GM23338 (cell line): ENCODE measurements at regions not wholly inside any gene's neighbourhood (a gene's known extent, or its start where the extent isn't known, plus 50 kb on each side); places are given as distances from the start of the nearest gene placed in this dataset.
"Not testable (repeated sequence)": the region's sequence is repeated elsewhere in the genome, so short reads cannot be mapped to it uniquely, and the experiment has no call there.

ENCODE experiments used
- ATAC-seq: fragments of 200-7000 bp; cut with Tn5 transposase; 3 replicates; pipeline ENCODE4 v1.9.1; 2020
- DNase-seq: peaks from one replicate; pipeline ENCODE4 v3.0.0-alpha.2; 2015; ENCODE audit warnings: low spot score
- H2AFZ ChIP-seq: fragments of 200-600 bp; sonication (generic); 2 replicates; pipeline ENCODE4 v1.8.0; 2016; ENCODE audit warnings: antibody characterized with exemption, mild to moderate bottlenecking, moderate library complexity
- H3F3A ChIP-seq: fragments of 200-600 bp; sonication (generic); replicated peaks from 2 replicates; pipeline ENCODE4 v1.8.0; 2017; ENCODE audit warnings: antibody characterized with exemption, mixed run types, low read depth
- H3K27ac ChIP-seq: fragments of 200-600 bp; sonication (generic); 2 replicates; pipeline ENCODE4 v1.6.1; 2016; ENCODE audit warnings: low read depth
- H3K27me3 ChIP-seq: fragments of 200-600 bp; sonication (generic); 2 replicates; pipeline ENCODE4 v1.8.0; 2016; ENCODE audit warnings: mild to moderate bottlenecking, mixed run types, moderate library complexity; ENCODE audit not compliant: insufficient read depth
- H3K36me3 ChIP-seq: fragments of 200-600 bp; sonication (generic); 2 replicates; pipeline ENCODE4 v1.8.0; 2016; ENCODE audit warnings: mild to moderate bottlenecking; ENCODE audit not compliant: insufficient read depth
- H3K4me1 ChIP-seq: fragments of 200-600 bp; sonication (generic); 2 replicates; pipeline ENCODE4 v1.8.0; 2016; ENCODE audit warnings: mild to moderate bottlenecking, moderate library complexity; ENCODE audit not compliant: insufficient read depth
- H3K4me2 ChIP-seq: fragments of 200-600 bp; sonication (generic); 2 replicates; pipeline ENCODE4 v1.7.1; 2017; ENCODE audit warnings: mixed run types
- H3K4me3 ChIP-seq: fragments of 200-600 bp; sonication (generic); 2 replicates; pipeline ENCODE4 v1.6.1; 2016; ENCODE audit warnings: mixed run types
- H3K79me2 ChIP-seq: fragments of 200-600 bp; sonication (generic); replicated peaks from 2 replicates; pipeline ENCODE4 v1.8.0; 2017; ENCODE audit warnings: mild to moderate bottlenecking; ENCODE audit not compliant: insufficient read depth
- H3K9me2 ChIP-seq: fragments of 200-600 bp; sonication (generic); 2 replicates; pipeline ENCODE4 v1.8.0; 2017; ENCODE audit not compliant: insufficient read depth
- H4K20me1 ChIP-seq: fragments of 200-600 bp; sonication (generic); replicated peaks from 2 replicates; pipeline ENCODE4 v1.8.0; 2017; ENCODE audit warnings: mild to moderate bottlenecking; ENCODE audit not compliant: insufficient read depth
- H3K27ac Mint-ChIP-seq: 2 replicates; pipeline ENCODE4 v1.8.0; 2020; ENCODE audit warnings: inconsistent platforms, mild to moderate bottlenecking, moderate library complexity, mixed read lengths
- H3K27me3 Mint-ChIP-seq: 3 replicates; pipeline ENCODE4 v1.8.0; 2022; ENCODE audit warnings: low read depth, mild to moderate bottlenecking, moderate library complexity, mixed read lengths, inconsistent platforms; ENCODE audit not compliant: insufficient read depth, poor library complexity
- H3K36me3 Mint-ChIP-seq: 3 replicates; pipeline ENCODE4 v1.8.0; 2021; ENCODE audit warnings: low read depth, mild to moderate bottlenecking, inconsistent platforms, moderate library complexity, mixed read lengths
- H3K4me1 Mint-ChIP-seq: 3 replicates; pipeline ENCODE4 v1.8.0; 2020; ENCODE audit warnings: mild to moderate bottlenecking, inconsistent platforms, mixed read lengths
- H3K4me3 Mint-ChIP-seq: 3 replicates; pipeline ENCODE4 v1.8.0; 2021; ENCODE audit warnings: moderate library complexity, mild to moderate bottlenecking, inconsistent platforms, mixed read lengths
- H3K9me3 Mint-ChIP-seq: 3 replicates; pipeline ENCODE4 v1.8.0; 2020; ENCODE audit warnings: moderate library complexity, mild to moderate bottlenecking, inconsistent platforms, mixed read lengths
- EZH2 ChIP-seq: fragments of 200-600 bp; sonication (generic); IDR thresholded peaks from one replicate; pipeline ENCODE4 v1.8.0; 2017; ENCODE audit warnings: antibody characterized with exemption, mild to moderate bottlenecking, low read depth; ENCODE audit not compliant: unreplicated experiment
- EZH2phosphoT487 ChIP-seq: fragments of 200-600 bp; sonication (generic); IDR thresholded peaks from one replicate; pipeline ENCODE4 v1.8.1; 2018; ENCODE audit warnings: antibody characterized with exemption; ENCODE audit not compliant: unreplicated experiment
- STAT1 ChIP-seq: IDR thresholded peaks from one replicate; pipeline ENCODE4 v1.6.1; 2016; ENCODE audit warnings: antibody characterized with exemption; ENCODE audit not compliant: unreplicated experiment
- ZNF114 ChIP-seq: fragments of 250-450 bp; sonication (Bioruptor Pico); IDR thresholded peaks from 2 replicates; pipeline ENCODE4 v1.5.0; 2020; ENCODE audit warnings: mild to moderate bottlenecking, moderate library complexity
- TF ChIP-seq, protein P1 (sequence below): IDR thresholded peaks from one replicate; pipeline ENCODE4 v1.6.1; 2018; ENCODE audit warnings: antibody characterized with exemption; ENCODE audit not compliant: unreplicated experiment
- TF ChIP-seq, protein P2 (sequence below), 2 experiments: fragments of 200-600 bp in 1 of 2; sonication (generic) in 1 of 2; conservative IDR thresholded peaks; 2 replicates each; pipeline versions ENCODE4 v1.5.1 to v1.6.1; 2016 to 2017; ENCODE audit warnings: antibody characterized with exemption in 2 of 2, low read depth in 2 of 2, mild to moderate bottlenecking in 2 of 2, moderate library complexity in 1 of 2

DNA sequence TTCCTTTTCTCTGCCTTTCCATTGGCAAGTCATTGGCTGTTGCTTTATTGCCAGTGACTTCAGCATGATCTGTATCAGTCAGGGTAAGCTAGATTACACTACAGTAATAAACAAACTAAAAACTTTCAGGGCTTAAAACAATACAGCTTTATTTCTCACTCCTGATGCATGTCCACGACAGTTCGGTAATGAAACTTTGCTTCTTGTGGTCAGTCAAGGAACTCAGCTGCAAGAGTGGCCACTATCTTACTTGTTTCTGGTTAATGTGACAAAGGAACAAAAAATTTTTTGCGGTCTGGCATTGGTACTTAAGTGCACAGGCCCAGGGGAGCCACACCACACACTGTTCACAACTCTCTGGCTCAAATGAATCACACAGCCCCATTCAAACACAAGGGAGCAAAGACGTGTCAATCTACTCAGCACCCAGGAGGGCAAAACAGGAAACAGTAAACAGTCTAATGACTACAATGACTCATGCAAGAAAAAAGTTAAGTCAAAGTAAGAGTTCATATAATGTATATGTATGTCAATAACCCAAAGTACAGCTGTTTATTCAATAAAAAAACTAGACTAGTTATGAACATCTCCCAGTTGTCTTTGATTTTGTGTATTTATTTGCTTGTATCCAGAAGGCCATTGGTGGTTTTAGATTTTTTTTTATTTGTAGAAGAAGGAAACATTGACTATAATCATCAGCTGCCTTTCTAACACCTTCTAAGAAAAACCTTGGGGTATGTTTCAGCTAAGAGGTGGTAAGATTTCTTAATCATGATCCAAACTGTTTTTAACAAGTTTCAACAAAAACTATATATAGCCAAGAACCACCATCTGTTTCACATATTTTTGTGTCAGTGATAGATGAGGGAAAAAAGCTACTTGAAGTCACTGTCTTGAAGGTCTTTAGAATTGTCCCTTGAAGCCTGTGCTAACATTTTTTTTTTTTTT is 134.4 kb upstream of the FAM3C start:
- ATAC-seq (no peak), DNase-seq (no peak)
- Histone ChIP-seq H4K20me1 (no peaks in the 10 kb centered on the region), H3F3A (no peaks in the 10 kb centered on the region), H3K27ac (no peak overlapping the region), H3K4me2 (no peak overlapping the region), H2AFZ (peak overlapping the region; percentile 53; the same call in 1 of the 2 replicates), H3K4me1 (no peaks in the 10 kb centered on the region), H3K4me3 (no peak overlapping the region), H3K9me2 (no peaks in the 10 kb centered on the region), H3K36me3 (no peaks in the 10 kb centered on the region), H3K79me2 (no peaks in the 10 kb centered on the region), H3K27me3 (no peaks in the 10 kb centered on the region)
- Mint-ChIP-seq H3K27me3 (peaks cover 1% of the 10 kb centered on the region), H3K36me3 (no peaks in the 10 kb centered on the region), H3K4me1 (no peaks in the 10 kb centered on the region), H3K9me3 (no peaks in the 10 kb centered on the region; the same call in 2 of the 3 replicates), H3K4me3 (no peak overlapping the region), H3K27ac (no peak overlapping the region)
- TF ChIP-seq, protein P1, sequence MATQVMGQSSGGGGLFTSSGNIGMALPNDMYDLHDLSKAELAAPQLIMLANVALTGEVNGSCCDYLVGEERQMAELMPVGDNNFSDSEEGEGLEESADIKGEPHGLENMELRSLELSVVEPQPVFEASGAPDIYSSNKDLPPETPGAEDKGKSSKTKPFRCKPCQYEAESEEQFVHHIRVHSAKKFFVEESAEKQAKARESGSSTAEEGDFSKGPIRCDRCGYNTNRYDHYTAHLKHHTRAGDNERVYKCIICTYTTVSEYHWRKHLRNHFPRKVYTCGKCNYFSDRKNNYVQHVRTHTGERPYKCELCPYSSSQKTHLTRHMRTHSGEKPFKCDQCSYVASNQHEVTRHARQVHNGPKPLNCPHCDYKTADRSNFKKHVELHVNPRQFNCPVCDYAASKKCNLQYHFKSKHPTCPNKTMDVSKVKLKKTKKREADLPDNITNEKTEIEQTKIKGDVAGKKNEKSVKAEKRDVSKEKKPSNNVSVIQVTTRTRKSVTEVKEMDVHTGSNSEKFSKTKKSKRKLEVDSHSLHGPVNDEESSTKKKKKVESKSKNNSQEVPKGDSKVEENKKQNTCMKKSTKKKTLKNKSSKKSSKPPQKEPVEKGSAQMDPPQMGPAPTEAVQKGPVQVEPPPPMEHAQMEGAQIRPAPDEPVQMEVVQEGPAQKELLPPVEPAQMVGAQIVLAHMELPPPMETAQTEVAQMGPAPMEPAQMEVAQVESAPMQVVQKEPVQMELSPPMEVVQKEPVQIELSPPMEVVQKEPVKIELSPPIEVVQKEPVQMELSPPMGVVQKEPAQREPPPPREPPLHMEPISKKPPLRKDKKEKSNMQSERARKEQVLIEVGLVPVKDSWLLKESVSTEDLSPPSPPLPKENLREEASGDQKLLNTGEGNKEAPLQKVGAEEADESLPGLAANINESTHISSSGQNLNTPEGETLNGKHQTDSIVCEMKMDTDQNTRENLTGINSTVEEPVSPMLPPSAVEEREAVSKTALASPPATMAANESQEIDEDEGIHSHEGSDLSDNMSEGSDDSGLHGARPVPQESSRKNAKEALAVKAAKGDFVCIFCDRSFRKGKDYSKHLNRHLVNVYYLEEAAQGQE = no peak

DNA sequence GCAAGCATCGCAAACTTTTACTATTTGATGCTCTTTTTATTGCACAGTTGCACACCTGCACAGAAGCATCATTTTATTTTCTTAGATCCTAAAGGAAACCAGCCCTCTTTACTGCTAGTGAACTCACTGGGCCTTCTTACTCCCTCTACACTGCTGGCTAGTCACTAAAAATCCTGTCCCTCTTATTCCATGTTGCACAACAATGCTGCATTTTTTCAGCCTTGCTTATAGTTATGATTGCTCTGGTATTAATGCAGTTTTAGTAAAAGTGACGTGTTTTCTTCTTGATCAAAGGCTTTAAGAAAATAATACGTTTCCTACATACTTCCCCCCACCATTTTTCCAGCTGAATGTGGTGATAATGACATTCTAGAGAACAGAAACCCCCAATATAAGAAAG is 132.9 kb upstream of the FAM3C start:
- H3K27me3 Mint-ChIP-seq = peaks cover 1% of the 10 kb centered on the region
- no peaks in the 10 kb centered on the region; the same call in 2 of the 3 replicates for H3K9me3 Mint-ChIP-seq

GRCh38 chr7:121526210-121526609 is 130.1 kb upstream of the FAM3C start:
- not testable (repeated sequence) for H3K79me2 ChIP-seq, H2AFZ ChIP-seq, H3K4me3 Mint-ChIP-seq, H3K36me3 ChIP-seq, H3K4me3 ChIP-seq, H3K4me2 ChIP-seq, ATAC-seq, H3K27ac ChIP-seq, H3K27ac Mint-ChIP-seq, H3K9me2 ChIP-seq, H3K36me3 Mint-ChIP-seq, H3K27me3 Mint-ChIP-seq, H3K27me3 ChIP-seq, DNase-seq, H3K4me1 Mint-ChIP-seq, H3K4me1 ChIP-seq, H3K9me3 Mint-ChIP-seq, H3F3A ChIP-seq, H4K20me1 ChIP-seq

More for the DNA sequence above, 132.9 kb upstream of the FAM3C start:
- Histone ChIP-seq H3K27me3 (no peaks in the 10 kb centered on the region), H3K27ac (no peak overlapping the region), H3K36me3 (no peaks in the 10 kb centered on the region), H4K20me1 (no peaks in the 10 kb centered on the region), H2AFZ (no peak overlapping the region), H3K9me2 (no peaks in the 10 kb centered on the region), H3K4me2 (no peak overlapping the region), H3K79me2 (no peaks in the 10 kb centered on the region), H3K4me1 (no peaks in the 10 kb centered on the region), H3K4me3 (no peak overlapping the region), H3F3A (no peaks in the 10 kb centered on the region)
- ATAC-seq (no peak), DNase-seq (no peak)
- Mint-ChIP-seq H3K36me3 (no peaks in the 10 kb centered on the region), H3K4me3 (no peak overlapping the region), H3K4me1 (no peaks in the 10 kb centered on the region), H3K27ac (no peak overlapping the region)
- TF ChIP-seq EZH2 = no peak
- TF ChIP-seq, protein P2, sequence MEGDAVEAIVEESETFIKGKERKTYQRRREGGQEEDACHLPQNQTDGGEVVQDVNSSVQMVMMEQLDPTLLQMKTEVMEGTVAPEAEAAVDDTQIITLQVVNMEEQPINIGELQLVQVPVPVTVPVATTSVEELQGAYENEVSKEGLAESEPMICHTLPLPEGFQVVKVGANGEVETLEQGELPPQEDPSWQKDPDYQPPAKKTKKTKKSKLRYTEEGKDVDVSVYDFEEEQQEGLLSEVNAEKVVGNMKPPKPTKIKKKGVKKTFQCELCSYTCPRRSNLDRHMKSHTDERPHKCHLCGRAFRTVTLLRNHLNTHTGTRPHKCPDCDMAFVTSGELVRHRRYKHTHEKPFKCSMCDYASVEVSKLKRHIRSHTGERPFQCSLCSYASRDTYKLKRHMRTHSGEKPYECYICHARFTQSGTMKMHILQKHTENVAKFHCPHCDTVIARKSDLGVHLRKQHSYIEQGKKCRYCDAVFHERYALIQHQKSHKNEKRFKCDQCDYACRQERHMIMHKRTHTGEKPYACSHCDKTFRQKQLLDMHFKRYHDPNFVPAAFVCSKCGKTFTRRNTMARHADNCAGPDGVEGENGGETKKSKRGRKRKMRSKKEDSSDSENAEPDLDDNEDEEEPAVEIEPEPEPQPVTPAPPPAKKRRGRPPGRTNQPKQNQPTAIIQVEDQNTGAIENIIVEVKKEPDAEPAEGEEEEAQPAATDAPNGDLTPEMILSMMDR (conservative IDR thresholded peaks at IDR 0.05; ENCODE audit: low read depth in 2 of 2) = no peak
- no peak for TF ChIP-seq ZNF114
- TF ChIP-seq, protein P1 = no peak
- TF ChIP-seq STAT1 = no peak
- no peak for TF ChIP-seq EZH2phosphoT487
